ENCODE measurements at regions not wholly inside any gene's neighbourhood (a gene's known extent, or its start where the extent isn't known, plus 50 kb on each side); places are given as distances from the start of the nearest gene placed in this dataset.

GRCh38 chr5:158017469-158017868 is 158.5 kb upstream of the CLINT1 start:
- Histone ChIP-seq H3K4ac (ENCODE audit: low read depth in 1 of 2, low read length in 2 of 2) (no peak overlapping the region), H2AFZ (ENCODE audit: low read depth, low read length) (no peak overlapping the region), H3K14ac (ENCODE audit: low read length in 2 of 2) (no peak overlapping the region), H2BK15ac (ENCODE audit: low read depth, poor library complexity, severe bottlenecking) (no peak overlapping the region), H3K9me3 (ENCODE audit: control insufficient read depth, low read length) (no peaks in the 10 kb centered on the region), H4K8ac (ENCODE audit: low read length) (no peak overlapping the region), H3K18ac (ENCODE audit: low read depth in 1 of 2, low read length in 2 of 2) (no peak overlapping the region), H3K36me3 (ENCODE audit: control insufficient read depth in 1 of 2, insufficient read depth in 2 of 2, low read depth in 1 of 2, low read length in 2 of 2) (no peaks in the 10 kb centered on the region), H2BK120ac (ENCODE audit: low read depth, low read length) (no peak overlapping the region), H2BK5ac (ENCODE audit: low read depth, low read length, poor library complexity, severe bottlenecking) (no peak overlapping the region), H3K23ac (ENCODE audit: low read length in 2 of 2) (no peak overlapping the region), H3K4me3 (ENCODE audit: insufficient read depth in 1 of 2, low read depth in 1 of 2, low read length in 2 of 2) (no peak overlapping the region), H2BK12ac (ENCODE audit: low read length in 2 of 2) (no peak overlapping the region), H3K4me1 (ENCODE audit: control insufficient read depth, insufficient read depth, low read depth, low read length) (no peaks in the 10 kb centered on the region), H3K9ac (ENCODE audit: low read length) (no peak overlapping the region), H3K27me3 (ENCODE audit: control insufficient read depth in 1 of 2, insufficient read depth in 1 of 2, low read length in 2 of 2) (peaks cover 4% of the 10 kb centered on the region in 2 experiments), H2AK5ac (ENCODE audit: low read length, severe bottlenecking) (no peak overlapping the region), H3K79me1 (replicated peaks; ENCODE audit: low read length, poor library complexity, severe bottlenecking) (no peaks in the 10 kb centered on the region), H3K4me2 (ENCODE audit: low read length, poor library complexity, severe bottlenecking) (no peak overlapping the region), H4K91ac (ENCODE audit: low read length) (no peak overlapping the region), H3K27ac (ENCODE audit: low read length, poor library complexity, severe bottlenecking) (no peak overlapping the region)
- DNase-seq = no peak
- 97% methylated on average over 1 of the region's 2 CpGs for WGBS

GRCh38 chr5:158014372-158014771 is 155.4 kb upstream of the CLINT1 start:
- H2AFZ ChIP-seq (ENCODE audit: low read depth, low read length) = no peak overlapping the region
- no peak overlapping the region for H4K8ac ChIP-seq (ENCODE audit: low read length)
- H3K18ac ChIP-seq (ENCODE audit: low read depth in 1 of 2, low read length in 2 of 2) = no peak overlapping the region
- no peak overlapping the region for H4K91ac ChIP-seq (ENCODE audit: low read length)
- no peak overlapping the region for H3K23ac ChIP-seq (ENCODE audit: low read length in 2 of 2)
- H3K36me3 ChIP-seq (ENCODE audit: control insufficient read depth in 1 of 2, insufficient read depth in 2 of 2, low read depth in 1 of 2, low read length in 2 of 2) = no peaks in the 10 kb centered on the region
- H3K4me1 ChIP-seq (ENCODE audit: control insufficient read depth, insufficient read depth, low read depth, low read length) = no peaks in the 10 kb centered on the region
- DNase-seq = no peak
- no peak overlapping the region for H2BK120ac ChIP-seq (ENCODE audit: low read depth, low read length)
- no peak overlapping the region for H3K4me2 ChIP-seq (ENCODE audit: low read length, poor library complexity, severe bottlenecking)
- H3K9me3 ChIP-seq (ENCODE audit: control insufficient read depth, low read length) = no peaks in the 10 kb centered on the region
- no peak overlapping the region for H2BK12ac ChIP-seq (ENCODE audit: low read length in 2 of 2)
- no CpG with 5 or more reads among the region's 1 CpG for WGBS
- H2AK5ac ChIP-seq (ENCODE audit: low read length, severe bottlenecking) = no peak overlapping the region
- no peaks in the 10 kb centered on the region for H3K79me1 ChIP-seq (replicated peaks; ENCODE audit: low read length, poor library complexity, severe bottlenecking)
- H3K9ac ChIP-seq (ENCODE audit: low read length) = no peak overlapping the region
- H3K27ac ChIP-seq (ENCODE audit: low read length, poor library complexity, severe bottlenecking) = no peak overlapping the region
- no peak overlapping the region for H3K14ac ChIP-seq (ENCODE audit: low read length in 2 of 2)
- no peak overlapping the region for H3K4ac ChIP-seq (ENCODE audit: low read depth in 1 of 2, low read length in 2 of 2)
- H3K4me3 ChIP-seq (ENCODE audit: insufficient read depth in 1 of 2, low read depth in 1 of 2, low read length in 2 of 2) = no peak overlapping the region
- H3K27me3 ChIP-seq (ENCODE audit: control insufficient read depth in 1 of 2, insufficient read depth in 1 of 2, low read length in 2 of 2) = peaks cover 4% of the 10 kb centered on the region in 2 experiments
- H2BK15ac ChIP-seq (ENCODE audit: low read depth, poor library complexity, severe bottlenecking) = no peak overlapping the region
- H2BK5ac ChIP-seq (ENCODE audit: low read depth, low read length, poor library complexity, severe bottlenecking) = no peak overlapping the region

- Histone ChIP-seq H2AFZ (ENCODE audit: low read depth, low read length) (no peak overlapping the region), H4K8ac (ENCODE audit: low read length) (no peak overlapping the region), H3K4me1 (ENCODE audit: control insufficient read depth, insufficient read depth, low read depth, low read length) (no peaks in the 10 kb centered on the region), H3K4me2 (ENCODE audit: low read length, poor library complexity, severe bottlenecking) (no peak overlapping the region), H3K4me3 (ENCODE audit: insufficient read depth in 1 of 2, low read depth in 1 of 2, low read length in 2 of 2) (no peak overlapping the region), H2BK120ac (ENCODE audit: low read depth, low read length) (no peak overlapping the region), H2BK5ac (ENCODE audit: low read depth, low read length, poor library complexity, severe bottlenecking) (no peak overlapping the region), H2BK12ac (ENCODE audit: low read length in 2 of 2) (no peak overlapping the region), H3K79me1 (replicated peaks; ENCODE audit: low read length, poor library complexity, severe bottlenecking) (no peaks in the 10 kb centered on the region), H3K14ac (ENCODE audit: low read length in 2 of 2) (no peak overlapping the region), H2BK15ac (ENCODE audit: low read depth, poor library complexity, severe bottlenecking) (no peak overlapping the region), H3K9me3 (ENCODE audit: control insufficient read depth, low read length) (no peaks in the 10 kb centered on the region), H3K18ac (ENCODE audit: low read depth in 1 of 2, low read length in 2 of 2) (no peak overlapping the region), H3K4ac (ENCODE audit: low read depth in 1 of 2, low read length in 2 of 2) (no peak overlapping the region), H2AK5ac (ENCODE audit: low read length, severe bottlenecking) (no peak overlapping the region), H3K36me3 (ENCODE audit: control insufficient read depth in 1 of 2, insufficient read depth in 2 of 2, low read depth in 1 of 2, low read length in 2 of 2) (no peaks in the 10 kb centered on the region), H3K27me3 (ENCODE audit: control insufficient read depth in 1 of 2, insufficient read depth in 1 of 2, low read length in 2 of 2) (peaks cover 4% of the 10 kb centered on the region in 2 experiments), H3K23ac (ENCODE audit: low read length in 2 of 2) (no peak overlapping the region), H4K91ac (ENCODE audit: low read length) (no peak overlapping the region), H3K27ac (ENCODE audit: low read length, poor library complexity, severe bottlenecking) (no peak overlapping the region), H3K9ac (ENCODE audit: low read length) (no peak overlapping the region)
- no peak for DNase-seq
- 19% methylated on average over 5 of the region's 6 CpGs for WGBS
Observed at GRCh38 chr5:158013939-158014338, 155.0 kb upstream of the CLINT1 start.

GRCh38 chr5:158013303-158013702 is 154.4 kb upstream of the CLINT1 start:
- Histone ChIP-seq H2BK5ac (ENCODE audit: low read depth, low read length, poor library complexity, severe bottlenecking) (no peak overlapping the region), H3K27ac (ENCODE audit: low read length, poor library complexity, severe bottlenecking) (no peak overlapping the region), H3K4me1 (ENCODE audit: control insufficient read depth, insufficient read depth, low read depth, low read length) (no peaks in the 10 kb centered on the region), H3K27me3 (ENCODE audit: control insufficient read depth in 1 of 2, insufficient read depth in 1 of 2, low read length in 2 of 2) (peaks cover 4% of the 10 kb centered on the region in 2 experiments), H3K9ac (ENCODE audit: low read length) (no peak overlapping the region), H4K8ac (ENCODE audit: low read length) (no peak overlapping the region), H2AFZ (ENCODE audit: low read depth, low read length) (peak overlapping the region; percentile 31), H3K4ac (ENCODE audit: low read depth in 1 of 2, low read length in 2 of 2) (no peak overlapping the region), H2BK15ac (ENCODE audit: low read depth, poor library complexity, severe bottlenecking) (no peak overlapping the region), H2BK12ac (ENCODE audit: low read length in 2 of 2) (no peak overlapping the region), H2BK120ac (ENCODE audit: low read depth, low read length) (no peak overlapping the region), H3K4me2 (ENCODE audit: low read length, poor library complexity, severe bottlenecking) (no peak overlapping the region), H3K18ac (ENCODE audit: low read depth in 1 of 2, low read length in 2 of 2) (no peak overlapping the region), H3K14ac (ENCODE audit: low read length in 2 of 2) (no peak overlapping the region), H4K91ac (ENCODE audit: low read length) (no peak overlapping the region), H3K36me3 (ENCODE audit: control insufficient read depth in 1 of 2, insufficient read depth in 2 of 2, low read depth in 1 of 2, low read length in 2 of 2) (no peaks in the 10 kb centered on the region), H3K4me3 (ENCODE audit: insufficient read depth in 1 of 2, low read depth in 1 of 2, low read length in 2 of 2) (no peak overlapping the region), H3K9me3 (ENCODE audit: control insufficient read depth, low read length) (no peaks in the 10 kb centered on the region), H2AK5ac (ENCODE audit: low read length, severe bottlenecking) (no peak overlapping the region), H3K79me1 (replicated peaks; ENCODE audit: low read length, poor library complexity, severe bottlenecking) (no peaks in the 10 kb centered on the region), H3K23ac (ENCODE audit: low read length in 2 of 2) (no peak overlapping the region)
- no peak for DNase-seq
- WGBS = 3% methylated on average over 2 of the region's 4 CpGs

Data from mesenchymal stem cell (in vitro differentiated cells and primary cell).